PC-9 (cell line): ENCODE measurements at regions not wholly inside any gene's neighbourhood (a gene's known extent, or its start where the extent isn't known, plus 50 kb on each side); places are given as distances from the start of the nearest gene placed in this dataset.

ENCODE experiments used
- BruUV-seq: library from RNA; stranded (reverse); fragments of 400-500 nt; replicated peaks from 2 replicates; lab custom pipeline; 2021; lab: Mats Ljungman, UMichigan
- CTCF ChIA-PET: fragments of 300-600 bp; sonication (Branson Sonifier 250); formaldehyde crosslinking; loops from one replicate; lab custom pipeline; 2022; ENCODE audit warnings: antibody characterized with exemption; lab: Charles Lee
- POLR2A ChIA-PET: fragments of 300-600 bp; sonication (Branson Sonifier 250); formaldehyde crosslinking; loops from one replicate; lab custom pipeline; 2022; ENCODE audit warnings: antibody characterized with exemption; ENCODE audit not compliant: unreplicated experiment; lab: Charles Lee
- DNase-seq, 2 experiments: peaks; one replicate each; pipeline versions ENCODE4 v3.0.0 to v3.0.0-alpha.2; 2015 to 2022; ENCODE audit warnings: mixed read lengths in 1 of 2
- H2AFZ ChIP-seq: fragments of 200-600 bp; sonication (generic); 2 replicates; pipeline ENCODE4 v1.8.1; 2017; ENCODE audit warnings: antibody characterized with exemption
- H3F3A ChIP-seq: fragments of 200-600 bp; sonication (generic); 2 replicates; pipeline ENCODE4 v1.8.1; 2017; ENCODE audit warnings: antibody characterized with exemption, mild to moderate bottlenecking, low read depth; ENCODE audit not compliant: insufficient read depth
- H3K27ac ChIP-seq: fragments of 200-600 bp; sonication (generic); 2 replicates; pipeline ENCODE4 v1.6.1; 2016; ENCODE audit warnings: mixed run types
- H3K27me3 ChIP-seq: fragments of 200-600 bp; sonication (generic); 2 replicates; pipeline ENCODE4 v1.6.1; 2016; ENCODE audit warnings: low read depth, mixed run types; ENCODE audit not compliant: insufficient read depth
- H3K36me3 ChIP-seq: fragments of 200-600 bp; sonication (generic); 2 replicates; pipeline ENCODE4 v1.6.1; 2016; ENCODE audit warnings: low read depth, mixed run types
- H3K4me1 ChIP-seq: fragments of 200-600 bp; sonication (generic); replicated peaks from 2 replicates; pipeline ENCODE4 v1.6.1; 2016; ENCODE audit warnings: mixed run types; ENCODE audit not compliant: insufficient read depth
- H3K4me2 ChIP-seq: fragments of 200-600 bp; sonication (generic); 2 replicates; pipeline ENCODE4 v1.6.1; 2017; ENCODE audit warnings: mixed run types
- H3K4me3 ChIP-seq: fragments of 200-600 bp; sonication (generic); 2 replicates; pipeline ENCODE4 v1.6.1; 2016; ENCODE audit warnings: mixed run types
- H3K79me2 ChIP-seq: fragments of 200-600 bp; sonication (generic); 2 replicates; pipeline ENCODE4 v1.6.1; 2017; ENCODE audit warnings: low read depth, mixed run types
- H3K9me2 ChIP-seq: fragments of 200-600 bp; sonication (generic); 2 replicates; pipeline ENCODE4 v1.8.1; 2017; ENCODE audit warnings: mild to moderate bottlenecking; ENCODE audit not compliant: insufficient read depth
- H3K9me3 ChIP-seq: fragments of 200-600 bp; sonication (generic); 2 replicates; pipeline ENCODE4 v1.8.1; 2016; ENCODE audit warnings: low read depth; ENCODE audit not compliant: insufficient read depth
- H4K20me1 ChIP-seq: fragments of 200-600 bp; sonication (generic); 2 replicates; pipeline ENCODE4 v1.8.1; 2017; ENCODE audit not compliant: insufficient read depth
- EZH2 ChIP-seq: fragments of 200-600 bp; sonication (generic); IDR thresholded peaks from 2 replicates; pipeline ENCODE4 v1.8.0; 2017; ENCODE audit warnings: antibody characterized with exemption, low read depth
- intact Hi-C: fragments of 100-400 bp; cut with micrococcal nuclease; formaldehyde crosslinking; loops from one replicate; pipeline ENCODE4 v1.10.0; 2022; ENCODE audit not compliant: unreplicated experiment
- TF ChIP-seq, protein P1 (sequence below): fragments of 200-600 bp; sonication (generic); conservative IDR thresholded peaks from 2 replicates; pipeline ENCODE4 v1.6.1; 2017; ENCODE audit warnings: mixed run types, antibody characterized with exemption, mild to moderate bottlenecking, moderate library complexity

DNA sequence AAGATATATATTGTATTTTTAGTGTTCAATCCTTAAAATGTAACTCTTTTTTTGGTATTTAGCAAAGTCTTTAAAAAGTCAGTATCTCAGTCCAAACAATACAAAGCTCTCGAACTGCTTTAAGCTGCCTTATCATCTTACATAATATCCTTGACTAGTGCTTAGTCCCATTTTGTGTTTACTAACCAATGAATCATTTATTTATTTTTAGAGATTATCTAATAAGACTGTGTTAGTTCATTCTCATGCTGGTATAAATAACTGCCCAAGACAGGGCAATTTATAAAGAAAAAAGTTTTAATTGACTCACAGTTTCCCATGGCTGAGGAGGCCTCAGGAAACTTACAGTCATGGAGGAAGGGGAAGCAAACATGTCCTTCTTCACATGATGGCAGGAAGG lies 248.3 kb upstream of the KYNU start:
- Histone ChIP-seq H3K27ac (no peak overlapping the region), H3F3A (no peaks in the 10 kb centered on the region), H3K79me2 (no peaks in the 10 kb centered on the region), H2AFZ (0 out of 2 replicates have a peak overlapping the region, but pooled peaks have one; percentile 13), H3K4me2 (no peak overlapping the region), H4K20me1 (no peaks in the 10 kb centered on the region), H3K36me3 (no peaks in the 10 kb centered on the region), H3K27me3 (no peaks in the 10 kb centered on the region), H3K4me3 (no peak overlapping the region), H3K4me1 (no peaks in the 10 kb centered on the region), H3K9me2 (no peaks in the 10 kb centered on the region), H3K9me3 (peaks cover 7% of the 10 kb centered on the region; the same call in 1 of the 2 replicates)
- POLR2A ChIA-PET, result no interaction called here
- intact Hi-C loops, result no loop called here
- TF ChIP-seq, protein P1, sequence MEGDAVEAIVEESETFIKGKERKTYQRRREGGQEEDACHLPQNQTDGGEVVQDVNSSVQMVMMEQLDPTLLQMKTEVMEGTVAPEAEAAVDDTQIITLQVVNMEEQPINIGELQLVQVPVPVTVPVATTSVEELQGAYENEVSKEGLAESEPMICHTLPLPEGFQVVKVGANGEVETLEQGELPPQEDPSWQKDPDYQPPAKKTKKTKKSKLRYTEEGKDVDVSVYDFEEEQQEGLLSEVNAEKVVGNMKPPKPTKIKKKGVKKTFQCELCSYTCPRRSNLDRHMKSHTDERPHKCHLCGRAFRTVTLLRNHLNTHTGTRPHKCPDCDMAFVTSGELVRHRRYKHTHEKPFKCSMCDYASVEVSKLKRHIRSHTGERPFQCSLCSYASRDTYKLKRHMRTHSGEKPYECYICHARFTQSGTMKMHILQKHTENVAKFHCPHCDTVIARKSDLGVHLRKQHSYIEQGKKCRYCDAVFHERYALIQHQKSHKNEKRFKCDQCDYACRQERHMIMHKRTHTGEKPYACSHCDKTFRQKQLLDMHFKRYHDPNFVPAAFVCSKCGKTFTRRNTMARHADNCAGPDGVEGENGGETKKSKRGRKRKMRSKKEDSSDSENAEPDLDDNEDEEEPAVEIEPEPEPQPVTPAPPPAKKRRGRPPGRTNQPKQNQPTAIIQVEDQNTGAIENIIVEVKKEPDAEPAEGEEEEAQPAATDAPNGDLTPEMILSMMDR, result no peak
- no peak for TF ChIP-seq EZH2
- BruUV-seq, result no TSS peak
- CTCF ChIA-PET, result no interaction called here
- DNase-seq, result no peak

DNA sequence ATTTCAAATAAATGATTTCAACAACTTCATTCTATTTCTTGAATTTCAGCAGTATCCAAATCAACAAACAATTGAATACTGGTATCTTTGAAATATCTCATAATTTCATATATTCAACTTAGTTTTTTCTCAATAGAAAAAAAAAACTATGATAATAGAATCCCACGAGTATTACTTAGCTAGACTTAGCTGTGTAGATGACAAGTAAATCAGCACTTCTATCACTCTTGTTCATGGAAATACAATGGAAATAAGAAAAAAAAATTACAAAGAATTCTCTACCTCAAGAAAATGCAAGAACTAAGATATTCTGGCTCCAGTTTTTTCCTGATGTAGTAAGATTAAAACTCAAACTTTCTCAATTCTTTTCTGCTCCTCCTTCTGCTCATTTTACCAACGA lies 256.2 kb upstream of the KYNU start:
- H2AFZ ChIP-seq, result no peak overlapping the region
- H3K27ac ChIP-seq, result no peak overlapping the region
- H3K27me3 ChIP-seq, result no peaks in the 10 kb centered on the region
- no peak overlapping the region for H3K4me3 ChIP-seq
- H3K9me2 ChIP-seq, result no peaks in the 10 kb centered on the region
- H3K4me2 ChIP-seq, result no peak overlapping the region
- intact Hi-C loops, result no loop called here
- ChIA-PET POLR2A (no interaction called here), CTCF (no interaction called here)
- H3F3A ChIP-seq, result no peaks in the 10 kb centered on the region; the same call in 1 of the 2 replicates
- no peaks in the 10 kb centered on the region for H4K20me1 ChIP-seq
- no peak for DNase-seq
- no peak for TF ChIP-seq EZH2
- TF ChIP-seq, protein P1, result no peak
- H3K9me3 ChIP-seq, result no peaks in the 10 kb centered on the region
- H3K36me3 ChIP-seq, result no peaks in the 10 kb centered on the region
- H3K4me1 ChIP-seq, result no peaks in the 10 kb centered on the region
- H3K79me2 ChIP-seq, result no peaks in the 10 kb centered on the region
- BruUV-seq, result no TSS peak

DNA sequence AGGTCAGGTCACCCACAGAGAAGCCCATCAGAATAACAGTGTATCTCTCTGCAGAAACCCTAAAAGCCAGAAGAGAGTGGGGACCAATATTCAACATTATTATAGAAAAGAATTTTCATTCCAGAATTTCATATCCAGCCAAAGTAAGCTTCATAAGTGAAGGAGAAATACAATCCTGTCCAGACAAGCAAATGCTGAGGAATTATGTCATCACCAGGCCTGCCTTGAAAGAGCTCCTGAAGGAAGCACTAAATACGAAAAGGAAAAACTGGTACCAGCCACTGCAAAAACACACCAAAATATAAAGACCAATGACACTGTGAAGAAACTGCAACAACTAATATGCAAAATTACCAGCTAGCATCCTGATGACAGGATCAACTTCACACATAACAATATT lies 260.0 kb upstream of the KYNU start:
- POLR2A ChIA-PET, result no interaction called here
- Histone ChIP-seq H3F3A (no peaks in the 10 kb centered on the region; the same call in 1 of the 2 replicates), H3K36me3 (no peaks in the 10 kb centered on the region), H3K79me2 (no peaks in the 10 kb centered on the region), H3K27ac (no peak overlapping the region), H3K4me2 (no peak overlapping the region), H2AFZ (no peak overlapping the region), H3K4me1 (no peaks in the 10 kb centered on the region), H4K20me1 (no peaks in the 10 kb centered on the region), H3K27me3 (no peaks in the 10 kb centered on the region), H3K9me3 (no peaks in the 10 kb centered on the region), H3K4me3 (no peak overlapping the region), H3K9me2 (no peaks in the 10 kb centered on the region)
- BruUV-seq, result no TSS peak
- CTCF ChIA-PET, result no interaction called here
- TF ChIP-seq, protein P1, result no peak
- no peak for TF ChIP-seq EZH2
- no peak for DNase-seq
- intact Hi-C loops, result no loop called here
